LNCAP (cell line): ENCODE measurements at regions not wholly inside any gene's neighbourhood (a gene's known extent, or its start where the extent isn't known, plus 50 kb on each side); places are given as distances from the start of the nearest gene placed in this dataset.

ENCODE experiments used
- CTCF ChIP-seq: fragments of 450-650 bp; IDR thresholded peaks from 2 replicates; pipeline ENCODE4 v1.5.1; 2017; ENCODE audit warnings: mild to moderate bottlenecking

- no peak for TF ChIP-seq CTCF
Observed at GRCh38 chr9:113695440-113695851, 180.7 kb upstream of the ZNF618 start.

- no peak for TF ChIP-seq CTCF
Observed at GRCh38 chr9:113695901-113696300, 180.2 kb upstream of the ZNF618 start.

GRCh38 chr9:113701774-113702755 is 174.0 kb upstream of the ZNF618 start:
- no peak for TF ChIP-seq CTCF

- no peak for TF ChIP-seq CTCF
Observed at GRCh38 chr9:113705306-113705927, 170.7 kb upstream of the ZNF618 start.

- no peak for TF ChIP-seq CTCF
Observed at GRCh38 chr9:113705928-113706519, 170.1 kb upstream of the ZNF618 start.

GRCh38 chr9:113707953-113708695 is 168.0 kb upstream of the ZNF618 start:
- TF ChIP-seq CTCF = no peak
